NCI-H1694 treated with DMSO at 0.1 percent for 48 hours (cell line): ENCODE measurements at regions not wholly inside any gene's neighbourhood (a gene's known extent, or its start where the extent isn't known, plus 50 kb on each side); places are given as distances from the start of the nearest gene placed in this dataset.
A peak's percentile ranks its signal among the peaks of the same experiment; 100 is the strongest.
"Not testable (repeated sequence)": the region's sequence is repeated elsewhere in the genome, so short reads cannot be mapped to it uniquely, and the experiment has no call there.

Source experiments
- DNase-seq: peaks from one replicate; lab custom pipeline; 2025; lab: John Stamatoyannopoulos, UW

DNA sequence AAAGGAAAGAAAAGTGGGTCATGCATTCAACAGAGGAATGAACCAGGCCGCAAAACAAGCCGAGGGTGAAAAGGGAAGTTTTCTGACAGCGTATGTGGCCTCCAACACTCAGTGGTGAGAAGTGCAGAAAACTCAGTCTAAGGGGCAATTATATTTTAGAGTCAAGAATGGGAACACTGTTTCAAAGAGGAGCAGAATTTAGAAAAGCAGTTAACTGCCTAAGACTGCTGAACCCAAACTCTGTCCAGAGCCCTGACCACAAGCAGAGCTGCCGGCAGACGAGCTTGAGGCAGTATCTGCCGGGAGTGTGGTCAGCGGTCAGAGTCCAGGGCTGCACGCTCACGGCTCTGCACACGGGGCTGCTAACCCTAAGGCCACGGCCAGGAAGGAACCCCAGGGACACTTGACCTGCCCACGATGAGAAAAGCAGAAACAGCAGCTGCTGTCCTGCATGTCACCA lies 347.0 kb upstream of the ID2 start:
- DNase-seq: no peak

DNA sequence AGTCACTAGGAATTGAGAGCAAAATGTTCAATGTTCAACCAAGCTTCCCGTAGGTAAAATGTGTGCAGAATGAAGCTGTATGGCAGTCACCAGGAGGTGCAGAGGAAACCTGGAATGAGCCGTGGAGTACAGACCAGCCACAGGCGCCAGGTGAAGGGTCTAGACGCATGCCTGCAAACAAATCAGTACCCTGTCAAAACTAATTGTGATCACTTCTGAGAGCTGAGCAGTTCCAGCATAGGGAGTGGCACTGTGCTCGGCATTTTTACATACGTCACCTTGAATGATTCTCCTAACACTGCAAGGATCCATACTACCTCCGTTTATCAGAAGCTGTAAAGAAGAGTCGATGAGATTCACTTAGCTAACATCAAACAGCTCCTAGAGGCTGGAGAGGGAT lies 346.1 kb upstream of the ID2 start:
- DNase-seq: no peak

DNA sequence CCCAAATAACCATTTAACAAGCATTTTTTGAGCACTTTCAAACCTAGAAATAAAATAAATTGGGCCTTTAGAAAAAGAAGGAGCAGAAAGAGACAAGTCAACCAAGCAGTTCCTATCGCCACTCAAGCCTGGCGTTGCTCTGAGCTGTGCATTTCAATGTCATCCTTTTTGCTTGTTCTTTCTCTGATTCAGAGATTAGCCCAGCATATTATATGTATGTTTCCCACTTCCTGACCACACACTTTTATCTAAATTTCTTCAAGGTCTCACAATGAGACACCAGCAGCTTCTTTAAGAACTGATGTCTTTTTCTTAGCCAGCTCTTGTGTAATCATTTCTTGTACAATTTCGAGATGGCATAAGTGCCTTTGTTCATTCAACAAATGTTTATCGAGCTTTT lies 344.5 kb upstream of the ID2 start:
- no peak for DNase-seq

DNA sequence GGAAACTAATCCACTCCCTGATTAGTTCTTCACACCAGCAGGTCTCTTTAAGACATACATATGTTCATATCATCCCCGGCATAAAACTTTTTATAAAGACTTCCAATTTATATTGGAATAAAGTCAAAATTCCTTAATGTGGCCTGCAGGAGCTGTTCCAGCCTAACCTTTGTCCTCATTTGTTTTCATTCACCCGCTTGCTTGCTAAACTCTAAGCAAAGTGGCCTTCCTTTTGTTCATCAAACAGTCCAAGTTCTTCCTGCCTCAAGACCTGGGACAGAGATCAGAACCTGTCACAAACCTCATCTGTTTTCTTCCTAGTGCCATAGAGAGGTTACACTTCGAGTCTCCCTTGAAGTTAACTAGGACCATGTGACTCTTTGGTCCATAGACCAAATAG lies 339.4 kb upstream of the ID2 start:
- no peak for DNase-seq

DNA sequence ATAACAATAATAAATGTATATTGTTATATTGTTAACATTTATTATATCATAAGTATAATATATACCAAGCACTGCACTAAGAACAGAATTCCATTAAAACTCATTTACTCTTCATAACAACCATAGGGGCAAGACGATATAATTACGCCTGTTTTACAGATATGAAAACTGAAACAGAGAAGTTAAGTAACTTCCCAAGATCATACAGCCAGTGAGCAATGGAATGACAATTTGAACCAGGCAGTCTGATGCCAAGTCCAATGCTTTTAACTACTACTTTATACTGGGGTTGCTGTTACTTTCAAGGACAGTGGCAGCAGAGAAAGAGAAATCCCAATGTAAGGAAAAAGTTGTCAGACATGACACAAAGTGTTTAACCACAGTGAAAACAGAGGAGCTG lies 338.8 kb upstream of the ID2 start:
- no peak for DNase-seq

DNA sequence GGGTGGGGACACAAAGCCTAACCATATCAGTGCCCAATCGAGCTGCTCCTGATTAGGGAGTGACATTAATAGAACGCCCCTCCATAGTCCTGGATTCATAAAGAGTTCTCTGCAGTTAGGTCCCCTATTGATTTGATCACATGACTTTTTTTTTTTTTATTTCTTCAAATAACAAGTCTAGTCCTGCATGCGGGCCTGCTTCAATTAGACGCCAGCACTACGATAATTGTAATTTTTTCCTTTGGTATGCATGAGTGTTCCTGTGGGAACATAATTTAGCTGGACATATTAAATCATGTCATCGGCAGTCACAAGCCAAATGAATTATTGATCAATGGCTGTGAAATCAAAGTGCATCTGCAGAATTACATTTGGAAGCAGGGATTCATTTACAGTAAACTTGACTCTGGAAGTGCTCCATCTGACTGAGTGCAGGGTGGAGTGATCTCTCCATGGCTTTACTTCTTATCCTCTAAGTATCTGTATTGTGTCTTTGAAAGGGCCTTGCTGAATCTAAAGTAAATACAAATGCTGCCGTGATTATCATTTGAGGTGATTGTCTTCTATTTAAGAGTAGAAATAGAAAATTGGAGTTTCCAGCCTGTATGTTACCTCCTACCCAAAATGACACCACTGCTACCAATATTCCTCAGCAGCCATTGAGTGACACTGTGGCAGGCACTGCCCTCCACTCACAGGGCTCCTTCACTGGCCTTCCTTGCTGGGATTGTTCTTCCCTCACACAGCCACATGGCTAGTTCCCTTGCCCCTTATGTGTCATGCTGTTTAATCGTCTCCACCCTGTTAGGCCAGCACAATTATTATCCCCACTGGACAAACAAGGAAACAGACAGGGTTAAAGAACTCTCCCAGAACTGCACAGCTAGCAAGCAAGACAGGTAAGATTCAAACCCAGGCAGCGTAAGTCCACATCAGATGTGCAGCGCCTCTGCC lies 337.4 kb upstream of the ID2 start:
- no peak for DNase-seq

DNA sequence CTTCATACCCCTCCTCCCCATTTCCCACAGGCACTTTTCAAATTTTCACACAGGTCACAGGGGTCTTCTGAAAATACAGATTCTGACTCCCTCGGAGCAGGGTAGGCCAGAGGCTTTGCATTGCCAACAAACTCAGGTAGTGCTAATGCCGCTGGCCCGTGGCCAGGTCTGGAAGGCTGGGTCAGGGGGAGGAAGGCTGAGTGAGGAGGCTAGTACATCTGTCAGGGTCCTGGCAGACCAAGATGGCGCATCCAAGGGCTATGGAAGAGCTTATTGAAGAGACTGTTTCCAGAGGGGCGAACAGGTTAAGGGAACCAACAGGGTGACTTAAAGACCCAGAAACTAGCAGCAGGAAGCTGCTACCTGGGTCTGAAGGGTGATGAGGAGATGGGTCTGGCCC lies 336.7 kb upstream of the ID2 start:
- DNase-seq: no peak

DNA sequence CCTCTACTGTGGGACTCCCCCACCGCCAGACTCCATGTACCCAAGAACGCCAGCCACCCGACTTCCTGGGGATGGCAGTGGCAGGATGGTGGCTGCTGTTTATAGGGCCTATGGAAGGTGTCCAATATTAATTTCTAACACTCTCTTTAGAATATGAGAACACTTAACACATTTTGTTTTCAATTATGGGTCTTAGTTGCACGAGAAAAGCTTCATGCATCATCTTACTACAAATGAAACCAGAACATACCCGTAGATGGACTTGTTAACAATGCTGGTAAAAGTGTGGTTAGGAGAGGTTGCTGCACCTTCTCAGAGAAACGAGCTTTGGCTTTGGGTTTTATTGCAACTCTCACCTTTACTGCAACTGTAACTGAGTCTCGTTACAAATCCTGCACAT lies 335.6 kb upstream of the ID2 start:
- no peak for DNase-seq

DNA sequence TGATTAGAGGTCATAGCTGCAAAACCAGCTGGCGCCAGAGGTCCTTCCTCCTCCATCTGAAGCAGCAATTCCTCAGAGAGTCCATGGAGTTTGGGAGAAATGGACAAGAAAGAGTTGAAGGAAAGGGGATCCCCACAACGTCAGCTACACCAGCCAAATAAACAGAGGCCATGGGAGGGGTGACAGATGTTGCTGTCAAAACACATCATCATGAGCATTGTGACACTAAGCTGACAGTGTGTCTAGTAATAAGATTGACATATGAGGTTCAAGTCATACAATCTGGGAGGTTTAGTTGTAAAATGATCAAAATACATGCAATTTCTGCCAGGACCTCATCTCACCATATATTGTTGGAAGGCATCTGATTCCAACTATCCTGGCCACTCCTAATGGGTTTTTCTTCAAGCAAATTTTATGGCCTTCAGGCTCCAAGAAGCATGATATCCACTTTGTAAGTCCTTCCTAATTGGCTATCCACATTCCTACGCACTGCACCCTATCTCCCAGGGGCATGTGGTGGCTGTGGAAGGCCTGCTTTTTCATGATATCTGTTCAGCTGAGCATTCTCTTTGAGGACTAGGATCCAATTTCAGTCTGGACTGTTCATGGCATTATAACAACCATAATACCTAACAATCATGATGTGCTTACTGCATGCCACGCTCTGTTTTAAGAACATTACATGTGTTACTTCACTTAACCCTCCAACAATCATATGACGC lies 335.0 kb upstream of the ID2 start:
- no peak for DNase-seq

DNA sequence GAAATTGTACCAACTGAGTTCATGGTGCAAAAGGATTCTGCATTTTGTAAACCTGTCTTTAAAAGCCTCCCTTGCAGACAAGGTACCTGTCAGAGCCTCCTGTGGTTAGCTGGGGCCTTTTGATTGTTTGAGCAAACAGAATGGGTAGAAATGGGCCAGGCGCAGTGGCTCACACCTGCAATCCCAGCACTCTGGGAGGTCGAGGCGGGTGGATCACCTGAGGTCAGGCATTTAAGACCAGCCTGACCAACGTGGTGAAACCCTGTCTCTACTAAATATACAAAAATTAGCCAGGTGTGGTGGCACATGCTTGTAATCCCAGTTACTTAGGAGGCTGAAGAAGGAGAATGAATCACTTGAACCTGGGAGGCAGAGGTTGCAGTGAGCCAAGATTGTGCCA lies 332.9 kb upstream of the ID2 start:
- not testable (repeated sequence) for DNase-seq

DNA sequence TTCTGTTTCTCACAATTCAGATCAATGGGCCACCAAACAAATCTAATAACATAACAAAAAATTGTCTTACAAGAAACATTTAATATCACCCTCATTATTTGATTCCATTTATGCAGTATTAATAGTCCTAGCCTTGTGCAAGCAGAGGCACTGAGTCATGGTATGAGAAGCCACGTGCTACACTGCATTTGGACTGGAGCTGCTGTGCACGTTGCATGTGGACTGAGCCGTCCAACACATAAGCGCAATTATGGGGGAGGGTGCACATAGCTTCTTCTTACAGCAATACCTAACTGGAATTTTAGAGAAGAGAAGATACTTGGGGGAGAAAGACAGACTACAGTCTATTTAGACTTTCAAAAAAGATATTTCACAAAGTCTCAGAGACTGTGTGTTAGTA lies 329.6 kb upstream of the ID2 start:
- no peak for DNase-seq

DNA sequence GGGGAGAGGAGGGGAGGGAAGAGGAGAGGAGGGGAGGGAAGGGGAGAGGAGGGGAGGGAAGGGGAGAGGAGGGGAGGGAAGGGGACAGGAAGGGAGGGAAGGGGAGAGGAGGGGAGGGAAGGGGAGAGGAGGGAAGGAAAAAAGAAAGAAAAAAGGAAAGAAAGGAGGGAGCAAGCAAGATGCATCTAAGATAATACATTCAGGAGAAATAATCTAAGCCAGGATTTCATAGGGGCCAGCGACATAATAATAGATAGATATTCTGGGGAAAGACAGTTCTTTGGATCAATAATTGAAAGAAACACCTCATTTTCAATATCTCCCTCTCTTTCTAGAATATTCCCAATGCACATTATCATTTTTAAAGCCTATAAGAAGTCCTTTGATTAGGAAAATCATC lies 328.9 kb upstream of the ID2 start:
- DNase-seq: no peak

DNA sequence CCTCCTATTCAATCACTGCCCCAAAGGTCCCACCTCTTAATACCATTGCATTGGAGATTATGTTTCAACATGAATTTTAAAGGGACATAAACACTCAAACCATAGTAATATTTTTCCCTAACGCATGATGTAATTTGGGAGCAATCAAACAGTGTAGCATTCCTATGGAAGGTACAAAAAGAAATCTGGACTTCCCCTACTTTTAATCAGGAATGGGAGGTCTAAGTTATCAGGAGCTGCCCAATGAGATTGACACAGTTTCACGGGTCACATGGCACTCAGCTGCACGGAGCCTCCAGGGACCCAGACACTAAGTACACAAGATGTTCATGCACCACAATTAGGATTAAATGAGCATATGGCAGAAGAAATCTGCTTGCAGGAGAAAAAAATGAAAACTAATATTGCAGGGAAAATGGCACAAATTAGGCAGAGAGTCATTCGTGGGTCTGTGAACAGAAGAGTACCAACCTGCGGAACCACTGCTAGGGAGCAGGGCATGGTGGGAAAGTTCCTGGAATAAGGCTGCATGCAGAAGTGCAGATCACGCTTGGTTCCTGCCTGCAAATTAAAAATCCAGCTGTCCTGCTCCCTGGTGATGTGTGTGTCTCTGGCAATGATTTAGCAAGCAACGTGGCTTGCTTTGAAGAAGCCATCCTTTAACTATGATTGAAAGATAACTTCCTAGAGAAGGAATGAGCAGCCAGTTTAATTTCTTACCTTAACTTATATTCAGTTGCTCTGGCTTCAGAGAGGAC lies 326.6 kb upstream of the ID2 start:
- peak; percentile 97 for DNase-seq

DNA sequence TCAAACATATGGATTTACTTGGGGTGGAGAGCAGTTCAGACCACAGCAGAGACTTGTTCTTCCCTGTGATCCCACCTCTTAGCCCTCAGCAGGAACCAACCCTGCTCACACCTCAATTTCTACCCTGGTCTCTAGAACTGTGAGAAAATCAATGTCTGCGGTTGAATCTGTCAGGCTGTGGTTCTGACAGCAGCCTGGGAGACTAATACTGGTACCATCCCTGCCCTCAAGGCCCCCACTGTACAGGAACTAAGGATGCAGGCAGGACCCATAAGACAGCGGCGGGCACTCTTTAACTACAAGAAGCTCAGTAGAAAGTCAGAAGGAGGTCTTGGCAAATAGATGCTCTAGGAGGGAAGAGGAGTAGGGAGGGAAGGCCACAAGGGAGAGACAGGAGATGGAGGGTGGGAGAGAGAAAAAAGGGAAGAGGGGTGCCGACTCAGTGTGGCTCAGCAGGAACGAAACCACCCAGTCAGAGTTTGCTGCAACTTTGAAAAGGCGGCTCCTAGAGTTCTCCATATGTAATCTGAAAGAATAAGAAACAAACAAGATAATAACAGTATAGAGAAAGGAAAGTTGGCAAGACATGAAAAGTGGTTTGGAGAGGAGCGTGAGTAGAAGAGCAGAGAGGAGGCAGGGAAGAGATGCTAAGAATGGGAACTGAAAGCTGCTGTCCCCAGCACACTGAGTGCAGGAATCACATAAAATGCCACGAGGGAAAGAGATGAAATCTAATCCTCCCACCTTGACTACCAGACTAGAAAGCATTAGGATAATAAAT lies 323.9 kb upstream of the ID2 start:
- DNase-seq: no peak

DNA sequence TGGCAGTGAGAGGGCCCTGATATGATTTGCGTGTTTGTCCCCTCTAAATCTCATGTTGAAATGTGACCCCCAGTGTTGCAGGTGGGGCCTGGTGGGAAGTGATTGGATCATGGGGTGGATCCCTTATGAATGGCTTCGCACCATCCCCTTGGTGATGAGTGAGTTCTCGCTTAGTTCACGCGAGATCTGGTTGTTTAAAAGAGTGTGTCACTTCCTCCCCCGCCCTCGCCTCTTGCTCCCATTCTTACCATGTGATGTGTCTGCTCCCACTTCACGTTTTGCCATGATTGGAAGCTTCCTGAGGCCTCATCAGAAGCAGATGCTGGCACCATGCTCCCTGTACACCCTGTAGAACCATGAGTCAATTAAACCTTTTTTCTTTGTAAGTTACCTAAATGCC lies 319.9 kb upstream of the ID2 start:
- no peak for DNase-seq

DNA sequence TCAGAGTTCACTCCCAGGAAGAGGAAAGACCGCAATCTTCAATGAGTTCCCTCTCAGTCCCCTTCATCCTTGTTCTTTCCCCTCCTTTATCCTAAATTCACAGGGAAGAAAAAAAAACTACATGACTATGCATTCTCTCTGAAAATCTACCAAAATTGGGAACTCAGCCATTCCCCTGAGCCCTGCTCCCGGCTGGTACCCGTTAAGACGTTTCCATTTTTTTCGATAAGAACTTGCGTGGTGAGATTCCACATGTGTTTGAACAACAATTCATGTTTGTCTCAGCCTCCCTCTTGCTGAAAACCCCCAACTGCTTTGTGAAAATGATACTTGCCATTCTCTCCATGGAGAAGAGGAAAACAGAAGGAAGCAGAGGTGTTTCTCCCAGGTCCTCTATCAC lies 318.7 kb upstream of the ID2 start:
- DNase-seq: no peak

DNA sequence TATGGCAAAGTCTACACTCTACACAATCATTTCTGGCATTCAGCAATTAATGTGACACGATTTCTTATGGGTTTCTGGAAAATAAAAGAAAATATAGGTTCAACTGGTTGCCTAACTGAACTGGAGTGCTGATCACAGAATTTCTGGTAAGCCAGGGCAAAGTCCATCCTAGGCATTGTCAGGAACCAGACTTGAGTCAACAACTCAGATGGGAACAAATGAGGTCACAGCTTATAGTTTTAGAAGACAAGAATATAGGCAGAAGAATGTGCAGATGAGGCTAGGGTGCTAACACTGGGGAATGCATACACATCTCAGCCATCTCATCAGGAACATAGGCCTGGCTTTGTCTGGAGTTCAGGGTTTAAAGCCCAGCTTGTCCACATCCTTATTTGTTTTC lies 317.2 kb upstream of the ID2 start:
- no peak for DNase-seq

DNA sequence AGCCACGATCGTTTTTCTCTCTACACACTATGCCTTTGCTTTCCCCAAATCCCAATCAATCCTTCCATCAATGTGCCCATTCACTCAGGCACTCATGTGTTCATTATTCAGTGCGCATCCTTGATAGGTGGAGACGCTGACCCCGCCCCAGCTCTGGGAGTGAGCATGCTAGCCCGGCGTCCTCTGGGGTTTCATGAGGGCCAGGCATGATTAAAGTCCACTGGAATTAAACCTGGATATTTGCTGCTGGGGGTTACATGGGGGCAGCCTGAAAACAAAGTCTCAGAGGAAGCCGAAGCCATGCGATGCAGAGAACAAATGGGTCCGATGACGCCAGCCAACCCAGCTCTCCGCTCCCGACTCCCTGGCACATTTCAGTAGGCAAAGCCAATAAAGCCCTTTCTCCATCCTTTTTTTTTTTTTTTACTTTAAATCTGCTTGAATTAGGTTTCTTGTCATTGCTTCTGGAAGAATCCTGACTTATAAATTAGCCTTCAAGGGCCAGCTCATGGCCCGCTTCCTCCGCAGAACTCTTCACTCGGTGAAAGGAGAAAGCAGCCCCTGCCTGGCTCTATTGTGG lies 316.4 kb upstream of the ID2 start:
- DNase-seq: no peak

DNA sequence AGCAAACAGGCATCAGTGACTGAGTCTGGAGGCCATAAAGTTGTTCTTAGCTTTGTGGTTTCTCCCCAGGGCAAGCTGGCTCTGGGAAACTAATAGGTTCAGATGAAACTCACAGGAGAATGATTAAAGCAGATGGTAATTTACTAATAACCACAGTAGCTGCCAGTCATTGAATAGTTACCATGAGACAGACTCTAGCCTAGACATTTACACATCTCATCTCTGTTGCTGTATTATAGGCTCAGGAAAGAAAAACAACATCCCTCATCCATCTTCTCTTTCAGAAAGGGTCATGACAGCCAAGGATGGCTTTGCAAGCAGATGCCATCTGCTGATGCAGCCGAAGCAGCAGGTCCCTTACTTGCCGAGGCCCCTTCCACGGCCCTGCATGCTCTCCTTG lies 314.0 kb upstream of the ID2 start:
- peak; percentile 99 for DNase-seq

DNA sequence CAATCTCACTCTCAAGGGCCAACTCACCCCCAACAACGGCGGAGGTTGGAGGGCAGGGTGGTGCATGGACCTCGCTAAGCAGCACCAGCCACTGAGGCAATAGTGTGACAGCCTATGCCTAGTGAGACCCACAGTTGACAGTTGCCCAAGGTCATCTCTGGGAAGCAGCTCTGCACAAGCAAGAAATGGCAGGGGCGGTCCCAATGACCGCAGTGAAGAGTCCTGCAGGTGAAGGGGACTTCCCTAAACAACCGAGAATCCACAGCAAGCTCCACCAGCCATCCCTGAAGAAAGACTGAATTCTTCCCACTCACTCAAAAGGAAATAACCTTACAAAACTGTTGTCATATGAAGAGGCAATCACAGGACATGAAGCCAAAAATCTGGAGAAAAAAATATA lies 313.4 kb upstream of the ID2 start:
- DNase-seq: no peak

DNA sequence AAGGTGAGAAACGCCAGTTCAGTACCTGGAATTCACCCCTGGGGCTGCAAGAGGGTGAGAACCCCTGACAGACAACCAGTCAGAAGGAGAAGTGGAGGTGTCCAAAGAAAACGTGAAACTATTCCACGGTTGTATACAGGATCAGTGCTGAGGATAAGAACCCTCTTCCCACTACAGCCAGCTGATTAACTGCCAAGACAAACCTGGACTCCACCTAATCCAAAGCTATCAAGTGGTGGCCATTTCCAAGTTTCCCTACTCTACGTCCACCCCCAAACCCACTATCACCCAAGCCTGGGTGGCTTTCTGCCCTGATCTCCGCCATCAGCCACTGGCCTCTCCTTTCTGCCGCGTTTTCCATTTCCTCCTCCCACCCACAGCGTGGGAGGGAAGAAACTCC lies 312.3 kb upstream of the ID2 start:
- no peak for DNase-seq
